ENCODE measurements at regions not wholly inside any gene's neighbourhood (a gene's known extent, or its start where the extent isn't known, plus 50 kb on each side); places are given as distances from the start of the nearest gene placed in this dataset.
A peak's percentile ranks its signal among the peaks of the same experiment; 100 is the strongest.
"Not testable (repeated sequence)": the region's sequence is repeated elsewhere in the genome, so short reads cannot be mapped to it uniquely, and the experiment has no call there.

GRCh38 chr20:48461091-48461734, 366.6 kb downstream of the PREX1 start:
- DNase-seq: no peak

- no peak for DNase-seq
These were observed 367.1 kb downstream of the PREX1 start for GRCh38 chr20:48460681-48461080.

- peak; percentile 54 for DNase-seq
These were observed 367.9 kb downstream of the PREX1 start for GRCh38 chr20:48459722-48460395.

- DNase-seq: no peak
These were observed 369.0 kb downstream of the PREX1 start for GRCh38 chr20:48458601-48459385.

GRCh38 chr20:48458003-48458377, 369.8 kb downstream of the PREX1 start:
- no peak for DNase-seq

- no peak for DNase-seq
These were observed 370.4 kb downstream of the PREX1 start for GRCh38 chr20:48457193-48458002.

GRCh38 chr20:48456366-48457192, 371.2 kb downstream of the PREX1 start:
- DNase-seq: no peak

GRCh38 chr20:48455651-48456365, 372.0 kb downstream of the PREX1 start:
- no peak for DNase-seq

- no peak for DNase-seq
These were observed 372.9 kb downstream of the PREX1 start for GRCh38 chr20:48454671-48455490.

- DNase-seq: no peak
These were observed 374.2 kb downstream of the PREX1 start for GRCh38 chr20:48453477-48454093.

- no peak for DNase-seq
These were observed 376.4 kb downstream of the PREX1 start for GRCh38 chr20:48451401-48451800.

GRCh38 chr20:48448666-48449600, 378.9 kb downstream of the PREX1 start:
- DNase-seq: no peak

- DNase-seq: no peak
These were observed 380.3 kb downstream of the PREX1 start for GRCh38 chr20:48447456-48447855.

- no peak for DNase-seq
These were observed 382.0 kb downstream of the PREX1 start for GRCh38 chr20:48445827-48446226.

GRCh38 chr20:48444249-48444648, 383.6 kb downstream of the PREX1 start:
- DNase-seq: no peak

GRCh38 chr20:48440916-48441315, 386.9 kb downstream of the PREX1 start:
- no peak for DNase-seq

- DNase-seq: not testable (repeated sequence)
These were observed 387.5 kb downstream of the PREX1 start for GRCh38 chr20:48440261-48440660.

GRCh38 chr20:48437146-48437545, 390.7 kb downstream of the PREX1 start:
- no peak for DNase-seq

- not testable (repeated sequence) for DNase-seq
These were observed 391.2 kb downstream of the PREX1 start for GRCh38 chr20:48436609-48437008.

All from NCI-H345 (cell line).